ENCODE measurements at regions not wholly inside any gene's neighbourhood (a gene's known extent, or its start where the extent isn't known, plus 50 kb on each side); places are given as distances from the start of the nearest gene placed in this dataset.

- H3K36me3 ChIP-seq (replicated peaks in 1 of 2; ENCODE audit: control insufficient read depth in 1 of 2, insufficient read depth in 2 of 2, low read length in 2 of 2) = no peaks in the 10 kb centered on the region
- in situ Hi-C loops (cut with HindIII; ENCODE audit: extremely low pct_ligation_motif_present, low pct_unique_long_range_greater_than_20kb) = loop anchor here (25.0 kb wide), 2 partner anchors 210 to 960 kb away; no protein-coding TSS in a partner anchor
- intact Hi-C loops (cut with micrococcal nuclease; ENCODE audit: unreplicated experiment) = no loop called here
- no peak overlapping the region for H3K9ac ChIP-seq (ENCODE audit: insufficient read depth, low read depth, low read length)
- POLR2A ChIA-PET = no interaction called here
- no peak overlapping the region for H2AFZ ChIP-seq (ENCODE audit: low read length)
- no peaks in the 10 kb centered on the region for H3K9me3 ChIP-seq (ENCODE audit: low read length)
- H3K4me2 ChIP-seq (ENCODE audit: low read depth, low read length) = no peak overlapping the region
- BruUV-seq (replicated peaks) = no TSS peak
- ATAC-seq = no peak
- no peak for FAIRE-seq
- H3K27ac ChIP-seq (ENCODE audit: extremely low read length, insufficient read depth, low read length) = no peak overlapping the region
- no peaks in the 10 kb centered on the region for H4K20me1 ChIP-seq (ENCODE audit: insufficient read depth, low read length)
- H3K79me2 ChIP-seq (ENCODE audit: insufficient read depth, low read length) = no peaks in the 10 kb centered on the region
- DNase-seq (ENCODE audit: low spot score) = no peak
- WGBS (ENCODE audit: low lambda C conversion rate) = 24% methylated on average over 2 of the region's 2 CpGs
- CTCF ChIA-PET (ENCODE audit: low intra/inter-chr PET ratio, low total read pairs) = no interaction called here
- H3K4me3 ChIP-seq (replicated peaks in 1 of 3; ENCODE audit: insufficient read depth in 1 of 3, low read depth in 2 of 3, low read length in 3 of 3) = no peak overlapping the region
- peaks cover 0 to 17% of the 10 kb centered on the region in 2 experiments; a peak in 1 of 5 replicates for H3K27me3 ChIP-seq (ENCODE audit: control insufficient read depth in 1 of 2, insufficient read depth in 2 of 2, low read length in 2 of 2)
- no peaks in the 10 kb centered on the region for H3K4me1 ChIP-seq (ENCODE audit: insufficient read depth, low read length)
- TF ChIP-seq TEF (CRISPR knock-in tag; IDR thresholded peaks at IDR 0.05) = no peak
- TF ChIP-seq KLF16 (CRISPR knock-in tag; IDR thresholded peaks at IDR 0.05) = no peak
- TF ChIP-seq HOXA7 (CRISPR knock-in tag; IDR thresholded peaks at IDR 0.05) = no peak
- TF ChIP-seq ZFY (CRISPR knock-in tag; IDR thresholded peaks at IDR 0.05) = no peak
- TF ChIP-seq TBX3 (IDR thresholded peaks at IDR 0.05; ENCODE audit: borderline replicate concordance) = no peak
- no peak for TF ChIP-seq CEBPZ (IDR thresholded peaks at IDR 0.05; ENCODE audit: low read length)
- no peak for TF ChIP-seq ELF1 (CRISPR knock-in tag; IDR thresholded peaks at IDR 0.05)
- TF ChIP-seq ZNF609 (CRISPR knock-in tag; IDR thresholded peaks at IDR 0.05; ENCODE audit: borderline replicate concordance) = no peak
- no peak for TF ChIP-seq ZNF256 (CRISPR knock-in tag; conservative IDR thresholded peaks at IDR 0.05)
Observed at GRCh38 chr16:82252582-82252981, 82.6 kb upstream of the MPHOSPH6 start.
